T-cell (primary cell): ENCODE measurements at regions not wholly inside any gene's neighbourhood (a gene's known extent, or its start where the extent isn't known, plus 50 kb on each side); places are given as distances from the start of the nearest gene placed in this dataset.
"Not testable (repeated sequence)": the region's sequence is repeated elsewhere in the genome, so short reads cannot be mapped to it uniquely, and the experiment has no call there.

Experiments used
- ATAC-seq, 4 experiments: fragments of 200-7000 bp in 3 of 4; fragments of 150-1000 bp in 1 of 4; cut with Tn5 transposase; replicated peaks in 1 of 4; 1 replicate in 3 of 4; 2 replicates in 1 of 4; pipeline ENCODE4 v1.10.0; 2021; ENCODE audit warnings: moderate library complexity in 3 of 4, mild to moderate bottlenecking in 2 of 4, moderate number of reproducible peaks in 1 of 4
- CTCF ChIA-PET, 2 donors: fragments of 300-600 bp; sonication (Branson Sonifier 250); formaldehyde crosslinking; loops; one replicate each; lab custom pipeline; 2022; ENCODE audit warnings: antibody characterized with exemption in 2 of 2; lab: Charles Lee
- POLR2A ChIA-PET, 2 donors: fragments of 300-600 bp; sonication (Branson Sonifier 250); formaldehyde crosslinking; loops; one replicate each; lab custom pipeline; 2022; ENCODE audit warnings: antibody characterized with exemption in 2 of 2; lab: Charles Lee
- DNase-seq, 35 experiments: peaks; one replicate each; pipeline versions ENCODE4 v3.0.0 to v3.0.0-alpha.2; 2013 to 2023
- H3K27ac ChIP-seq: one replicate; pipeline ENCODE4 v1.5.1; 2013; ENCODE audit warnings: low read length
- H3K27me3 ChIP-seq, 2 experiments: replicated peaks in 1 of 2; 1 replicate in 1 of 2; 2 replicates in 1 of 2; pipeline versions ENCODE4 v1.6.1 to v1.7.0; 2013; ENCODE audit warnings: low read length in 1 of 2, mixed read lengths in 1 of 2; ENCODE audit not compliant: control insufficient read depth in 2 of 2, insufficient read depth in 2 of 2; ENCODE audit errors: extremely low read depth in 1 of 2
- H3K36me3 ChIP-seq, 2 donors: 1 replicate in 1 of 2; 2 replicates in 1 of 2; pipeline versions ENCODE4 v1.6.1 to v1.7.0; 2013; ENCODE audit warnings: low read length in 1 of 2; ENCODE audit not compliant: control insufficient read depth in 2 of 2, insufficient read depth in 1 of 2; ENCODE audit errors: extremely low read depth in 1 of 2
- H3K4me1 ChIP-seq, 2 experiments: 1 replicate in 1 of 2; 2 replicates in 1 of 2; pipeline versions ENCODE4 v1.6.1 to v1.7.0; 2013; ENCODE audit warnings: low read length in 2 of 2, mixed read lengths in 1 of 2; ENCODE audit not compliant: insufficient read depth in 2 of 2, control insufficient read depth in 1 of 2; ENCODE audit errors: extremely low read depth in 1 of 2
- H3K4me3 ChIP-seq, 2 donors: 1 replicate in 1 of 2; 2 replicates in 1 of 2; pipeline versions ENCODE4 v1.5.1 to v1.7.0; 2013; ENCODE audit warnings: mild to moderate bottlenecking in 2 of 2, low read length in 1 of 2, moderate library complexity in 1 of 2; ENCODE audit not compliant: control insufficient read depth in 1 of 2; ENCODE audit errors: extremely low read depth in 1 of 2
- H3K9me3 ChIP-seq: 2 replicates; pipeline ENCODE4 v1.7.0; 2013
- H3K27ac Mint-ChIP-seq, 2 donors: one replicate each; pipeline ENCODE4 v1.8.0; 2020 to 2021; ENCODE audit warnings: mild to moderate bottlenecking in 2 of 2, mixed read lengths in 2 of 2
- H3K27me3 Mint-ChIP-seq, 2 donors: one replicate each; pipeline ENCODE4 v1.8.0; 2021 to 2022; ENCODE audit warnings: mixed read lengths in 2 of 2
- H3K36me3 Mint-ChIP-seq: one replicate; pipeline ENCODE4 v1.8.0; 2021; ENCODE audit warnings: mixed read lengths
- H3K4me1 Mint-ChIP-seq, 3 donors: one replicate each; pipeline ENCODE4 v1.8.0; 2020 to 2022; ENCODE audit warnings: mixed read lengths in 3 of 3, mild to moderate bottlenecking in 1 of 3
- H3K4me3 Mint-ChIP-seq, 3 donors: one replicate each; pipeline ENCODE4 v1.8.0; 2020 to 2022; ENCODE audit warnings: mild to moderate bottlenecking in 3 of 3, mixed read lengths in 3 of 3, moderate library complexity in 3 of 3
- H3K9me3 Mint-ChIP-seq, 3 donors: one replicate each; pipeline ENCODE4 v1.8.0; 2020 to 2022; ENCODE audit warnings: mixed read lengths in 3 of 3
- WGBS: methylation state at CpG from one replicate; pipeline ENCODE4 v1.1.5; 2013; ENCODE audit warnings: missing lambda C conversion rate; ENCODE audit not compliant: insufficient coverage; 5-methylcytosine and 5-hydroxymethylcytosine counted together

DNA sequence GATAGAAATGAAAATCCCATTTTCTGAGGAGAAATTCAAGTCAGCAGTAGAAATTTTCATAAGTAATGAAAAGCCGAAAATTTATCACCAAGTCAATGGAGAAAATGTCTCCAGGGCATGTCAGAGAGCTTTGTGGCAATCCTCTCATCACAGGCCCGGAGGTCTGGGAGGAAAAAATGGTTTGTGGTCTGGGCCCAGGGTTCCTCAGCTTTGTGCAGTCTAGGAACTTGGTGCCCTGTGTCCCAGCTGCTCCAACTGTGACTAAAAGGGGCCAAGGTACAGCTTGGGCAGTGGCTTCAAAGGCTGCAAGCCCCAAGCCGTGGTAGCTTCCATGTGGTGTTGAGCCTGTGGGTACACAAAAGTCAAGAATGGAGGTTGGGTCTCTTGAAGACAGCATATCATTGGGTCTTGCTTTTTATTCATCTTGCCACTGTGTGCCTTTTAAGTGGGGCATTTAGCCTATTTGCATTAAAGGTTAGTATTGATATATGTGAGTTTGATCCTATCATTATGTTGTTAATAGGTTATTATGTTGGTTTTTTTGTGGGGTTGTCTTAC lies 608.5 kb downstream of the PDHA2 start:
- H3K36me3 Mint-ChIP-seq, result no peaks in the 10 kb centered on the region
- no peak for DNase-seq
- H3K27ac Mint-ChIP-seq, result no peak overlapping the region
- H3K4me3 ChIP-seq, result no peak overlapping the region
- ChIA-PET POLR2A (no interaction called here), CTCF (no interaction called here)
- no peaks in the 10 kb centered on the region for H3K4me1 ChIP-seq
- no peaks in the 10 kb centered on the region for H3K4me1 Mint-ChIP-seq
- H3K9me3 Mint-ChIP-seq, result peaks cover 28 to 45% (median 39%) of the 10 kb centered on the region in 3 donors
- no peaks in the 10 kb centered on the region for H3K36me3 ChIP-seq
- no peaks in the 10 kb centered on the region for H3K27me3 Mint-ChIP-seq
- no peak overlapping the region for H3K4me3 Mint-ChIP-seq
- no peaks in the 10 kb centered on the region for H3K27me3 ChIP-seq
- WGBS, result 44% methylated on average over 1 of the region's 3 CpGs
- H3K9me3 ChIP-seq, result no peaks in the 10 kb centered on the region
- no peak overlapping the region for H3K27ac ChIP-seq
- no peak for ATAC-seq

DNA sequence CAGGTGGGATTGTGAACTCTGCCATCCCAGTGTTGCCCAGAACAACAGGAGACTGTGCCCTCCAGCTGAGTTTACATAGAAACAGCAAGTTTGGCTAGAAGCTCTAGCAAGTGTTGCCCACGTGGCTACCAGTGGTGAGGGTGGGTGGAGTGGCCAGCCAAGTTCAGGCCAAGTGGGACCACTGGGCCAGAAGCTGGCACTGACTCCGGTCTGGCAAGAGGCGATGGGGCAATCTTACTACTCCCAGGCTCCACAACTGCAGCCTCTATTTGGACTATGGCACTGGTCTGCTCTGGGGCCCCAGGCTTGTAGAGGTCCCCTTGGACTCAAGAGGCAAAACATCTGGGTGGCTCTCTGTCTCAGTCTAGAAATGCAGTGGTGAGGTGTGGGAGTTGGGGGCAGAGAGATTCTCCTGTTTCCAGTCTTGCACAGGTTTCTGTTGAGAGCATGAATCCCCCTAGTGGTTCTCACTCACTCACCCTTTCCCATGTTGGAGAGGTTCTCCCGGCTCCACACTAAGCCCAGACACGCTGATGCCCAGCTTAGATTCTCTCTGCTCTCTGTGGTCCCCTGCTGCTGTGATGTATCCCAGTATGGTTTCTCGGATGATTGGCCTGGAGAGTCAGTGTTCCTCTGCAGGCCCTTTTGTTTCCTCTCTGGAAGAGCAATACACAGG lies 615.3 kb downstream of the PDHA2 start:
- H3K4me3 Mint-ChIP-seq, result no peak overlapping the region
- no peaks in the 10 kb centered on the region for H3K4me1 Mint-ChIP-seq
- H3K9me3 Mint-ChIP-seq, result peaks cover 9 to 20% (median 12%) of the 10 kb centered on the region in 3 donors
- no peaks in the 10 kb centered on the region for H3K36me3 Mint-ChIP-seq
- CTCF ChIA-PET, result no interaction called here
- H3K27me3 ChIP-seq, result no peaks in the 10 kb centered on the region
- 74% methylated on average over 5 of the region's 6 CpGs for WGBS
- H3K27me3 Mint-ChIP-seq, result no peaks in the 10 kb centered on the region
- no peaks in the 10 kb centered on the region for H3K36me3 ChIP-seq
- H3K4me1 ChIP-seq, result no peaks in the 10 kb centered on the region
- H3K9me3 ChIP-seq, result no peaks in the 10 kb centered on the region
- ATAC-seq (no peak), DNase-seq (no peak)
- no peak overlapping the region for H3K4me3 ChIP-seq
- H3K27ac Mint-ChIP-seq, result no peak overlapping the region
- POLR2A ChIA-PET, result interaction anchor here in 1 of 2 donors (0.7 kb wide), 1 partner anchor 42 kb away, joined by 3 read pairs; no protein-coding TSS in a partner anchor
- no peak overlapping the region for H3K27ac ChIP-seq

DNA sequence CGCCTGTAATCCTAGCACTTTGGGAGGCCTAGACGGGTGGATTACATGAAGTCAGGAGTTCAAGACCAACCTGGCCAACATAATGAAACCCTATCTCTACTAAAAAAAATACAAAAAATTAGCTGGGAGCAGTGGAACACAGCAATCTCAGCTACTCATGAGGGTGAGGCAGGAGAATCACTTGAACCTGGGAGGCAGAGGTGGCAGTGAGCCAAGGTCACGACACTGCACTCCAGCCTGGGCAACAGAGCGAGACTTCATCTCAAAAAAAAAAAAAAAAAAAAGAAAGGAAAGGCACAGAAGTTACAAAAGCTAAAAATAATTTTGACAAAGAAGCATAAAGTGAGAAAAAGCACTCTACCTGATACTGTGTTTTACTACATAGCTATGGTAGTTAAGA lies 618.1 kb downstream of the PDHA2 start:
- POLR2A ChIA-PET, CTCF ChIA-PET, H3K4me3 ChIP-seq, H3K27ac ChIP-seq, H3K4me1 Mint-ChIP-seq, H3K9me3 ChIP-seq, H3K27me3 Mint-ChIP-seq, ATAC-seq, DNase-seq, H3K4me3 Mint-ChIP-seq, H3K4me1 ChIP-seq, H3K27me3 ChIP-seq, H3K27ac Mint-ChIP-seq, H3K36me3 ChIP-seq, H3K36me3 Mint-ChIP-seq: not testable (repeated sequence)
- WGBS, result no CpG with 5 or more reads among the region's 4 CpGs
- peaks cover 6 to 13% (median 12%) of the 10 kb centered on the region in 3 donors for H3K9me3 Mint-ChIP-seq

DNA sequence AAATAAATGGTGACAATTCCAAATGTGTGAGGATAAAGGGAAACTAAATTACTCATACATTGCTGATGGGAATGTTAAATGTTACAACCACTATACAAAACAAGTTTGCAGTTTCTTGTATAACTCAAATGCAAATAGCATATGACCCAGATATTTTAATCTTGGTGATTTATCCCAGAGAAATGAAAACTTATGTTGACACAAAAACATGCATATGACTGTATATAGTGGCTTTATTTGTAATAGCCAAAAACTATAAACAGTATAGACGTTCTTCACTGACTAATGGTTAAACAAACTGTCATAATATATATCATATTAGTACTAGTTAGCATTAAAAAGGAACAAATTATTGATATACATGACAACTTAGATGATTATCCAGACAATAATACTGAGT lies 619.2 kb downstream of the PDHA2 start:
- H3K27me3 Mint-ChIP-seq, result no peaks in the 10 kb centered on the region
- peaks cover 7 to 20% (median 20%) of the 10 kb centered on the region in 3 donors for H3K9me3 Mint-ChIP-seq
- no CpG with 5 or more reads among the region's 1 CpG for WGBS
- no peak for ATAC-seq
- Histone ChIP-seq H3K9me3 (no peaks in the 10 kb centered on the region), H3K4me3 (no peak overlapping the region), H3K36me3 (no peaks in the 10 kb centered on the region), H3K27ac (no peak overlapping the region), H3K4me1 (no peaks in the 10 kb centered on the region), H3K27me3 (no peaks in the 10 kb centered on the region)
- no peaks in the 10 kb centered on the region for H3K36me3 Mint-ChIP-seq
- DNase-seq, result no peak
- no peaks in the 10 kb centered on the region for H3K4me1 Mint-ChIP-seq
- no peak overlapping the region for H3K27ac Mint-ChIP-seq
- POLR2A ChIA-PET, result no interaction called here
- no peak overlapping the region for H3K4me3 Mint-ChIP-seq
- CTCF ChIA-PET, result no interaction called here

DNA sequence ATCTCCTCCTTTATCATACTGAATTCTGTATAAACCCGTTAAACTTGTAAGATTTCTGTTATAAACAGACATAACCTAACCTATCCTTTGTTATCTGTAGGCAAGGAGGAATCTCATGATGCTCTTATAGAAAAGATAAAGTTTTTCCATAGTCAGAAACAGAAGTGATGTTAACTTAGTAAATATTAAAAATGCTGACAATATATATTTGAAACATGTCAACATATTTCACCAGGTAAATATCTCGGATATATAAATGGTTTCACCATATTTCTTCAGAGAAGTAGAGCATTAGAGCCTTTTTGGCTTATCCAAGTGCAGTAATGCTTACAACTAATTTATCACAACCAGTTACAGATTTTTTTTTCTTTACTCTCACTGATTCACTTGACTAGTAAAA lies 625.9 kb downstream of the PDHA2 start:
- no peaks in the 10 kb centered on the region for H3K9me3 ChIP-seq
- ATAC-seq (no peak), DNase-seq (no peak)
- no peaks in the 10 kb centered on the region for H3K27me3 Mint-ChIP-seq
- no peaks in the 10 kb centered on the region for H3K4me1 Mint-ChIP-seq
- no peaks in the 10 kb centered on the region for H3K36me3 ChIP-seq
- H3K9me3 Mint-ChIP-seq, result peaks cover 11 to 25% (median 18%) of the 10 kb centered on the region in 3 donors
- no peak overlapping the region for H3K27ac ChIP-seq
- ChIA-PET CTCF (no interaction called here), POLR2A (no interaction called here)
- WGBS, result no CpG with 5 or more reads among the region's 2 CpGs
- H3K36me3 Mint-ChIP-seq, result no peaks in the 10 kb centered on the region
- no peak overlapping the region for H3K27ac Mint-ChIP-seq
- no peak overlapping the region for H3K4me3 Mint-ChIP-seq
- no peaks in the 10 kb centered on the region for H3K27me3 ChIP-seq
- H3K4me1 ChIP-seq, result no peaks in the 10 kb centered on the region
- no peak overlapping the region for H3K4me3 ChIP-seq

DNA sequence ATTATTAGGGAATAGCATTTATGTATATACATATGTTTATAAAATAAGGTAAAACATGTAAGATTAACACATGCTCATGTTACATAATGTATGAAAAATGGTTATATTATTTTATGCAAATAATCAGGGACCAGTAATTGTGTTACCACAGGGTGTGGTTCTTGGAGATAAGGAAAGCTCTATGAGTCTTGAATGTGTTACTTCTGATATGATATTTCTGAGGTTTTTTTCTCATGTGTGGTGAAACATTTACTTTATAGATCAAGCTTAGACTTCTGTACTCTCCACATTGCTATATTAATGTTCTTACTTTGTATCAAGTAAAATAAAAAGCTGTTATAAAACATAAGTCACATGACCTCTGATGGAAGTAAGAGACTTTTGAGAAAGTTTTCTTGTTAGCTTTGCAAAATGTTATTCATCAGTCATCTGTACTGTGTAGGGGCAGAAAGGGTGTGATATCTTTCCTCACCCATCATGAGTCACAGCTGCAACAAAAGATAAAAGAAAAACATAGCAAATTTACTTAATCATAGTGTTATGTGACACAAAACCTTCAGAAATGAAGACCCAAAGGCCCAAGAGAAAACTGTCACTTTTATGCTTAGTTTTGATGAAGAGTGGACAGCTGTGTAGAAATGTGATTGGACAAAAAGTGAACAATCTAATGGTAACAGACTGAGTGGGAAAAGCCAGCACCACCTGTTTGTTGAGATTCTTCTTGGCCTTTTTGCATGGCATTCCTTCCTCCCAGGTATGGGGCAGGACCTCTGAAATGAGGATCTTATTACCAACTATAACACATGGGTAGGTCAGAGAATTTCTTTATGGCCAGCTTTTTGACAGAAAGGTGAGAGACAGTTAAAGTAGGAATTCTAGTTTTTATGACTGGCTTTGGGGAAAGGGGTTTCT lies 632.3 kb downstream of the PDHA2 start:
- no peak overlapping the region for H3K27ac ChIP-seq
- no peaks in the 10 kb centered on the region for H3K4me1 ChIP-seq
- Mint-ChIP-seq H3K27ac (no peak overlapping the region), H3K36me3 (no peaks in the 10 kb centered on the region), H3K4me1 (no peaks in the 10 kb centered on the region), H3K9me3 (peaks cover 4 to 19% (median 5%) of the 10 kb centered on the region in 3 donors), H3K4me3 (no peak overlapping the region), H3K27me3 (no peaks in the 10 kb centered on the region)
- ATAC-seq, result no peak
- POLR2A ChIA-PET, result no interaction called here
- H3K27me3 ChIP-seq, result no peaks in the 10 kb centered on the region
- H3K36me3 ChIP-seq, result no peaks in the 10 kb centered on the region
- H3K4me3 ChIP-seq, result no peak overlapping the region
- CTCF ChIA-PET, result no interaction called here
- no peaks in the 10 kb centered on the region for H3K9me3 ChIP-seq
- no peak for DNase-seq
